ENCODE measurements at regions not wholly inside any gene's neighbourhood (a gene's known extent, or its start where the extent isn't known, plus 50 kb on each side); places are given as distances from the start of the nearest gene placed in this dataset.
"Not testable (repeated sequence)": the region's sequence is repeated elsewhere in the genome, so short reads cannot be mapped to it uniquely, and the experiment has no call there.

- DNase-seq (ENCODE audit: low spot score) = no peak
Measured at GRCh38 chr9:21597284-21597683, 115.2 kb upstream of the IFNE start.

- no peak for DNase-seq (ENCODE audit: low spot score)
Measured at GRCh38 chr9:21598749-21599148, 116.6 kb upstream of the IFNE start.

- DNase-seq (ENCODE audit: low spot score) = peak; percentile 3
Measured at GRCh38 chr9:21605489-21605931, 123.4 kb upstream of the IFNE start.

- DNase-seq (ENCODE audit: low spot score) = no peak
Measured at GRCh38 chr9:21607576-21607975, 125.5 kb upstream of the IFNE start.

- no peak for DNase-seq (ENCODE audit: low spot score)
Measured at GRCh38 chr9:21608200-21608599, 126.1 kb upstream of the IFNE start.

- no peak for DNase-seq (ENCODE audit: low spot score)
Measured at GRCh38 chr9:21609506-21609905, 127.4 kb upstream of the IFNE start.

- no peak for DNase-seq (ENCODE audit: low spot score)
Measured at GRCh38 chr9:21611891-21612290, 129.8 kb upstream of the IFNE start.

GRCh38 chr9:21615018-21615417, 132.9 kb upstream of the IFNE start:
- DNase-seq (ENCODE audit: low spot score) = no peak

GRCh38 chr9:21615446-21615845, 133.3 kb upstream of the IFNE start:
- no peak for DNase-seq (ENCODE audit: low spot score)

GRCh38 chr9:21616082-21616778, 134.1 kb upstream of the IFNE start:
- DNase-seq (ENCODE audit: low spot score) = no peak

GRCh38 chr9:21624675-21625644, 142.8 kb upstream of the IFNE start:
- no peak for DNase-seq (ENCODE audit: low spot score)

- no peak for DNase-seq (ENCODE audit: low spot score)
Measured at GRCh38 chr9:21626493-21626892, 144.4 kb upstream of the IFNE start.

GRCh38 chr9:21628954-21629353, 146.8 kb upstream of the IFNE start:
- DNase-seq (ENCODE audit: low spot score) = not testable (repeated sequence)

GRCh38 chr9:21634951-21635350, 152.8 kb upstream of the IFNE start:
- no peak for DNase-seq (ENCODE audit: low spot score)

- no peak for DNase-seq (ENCODE audit: low spot score)
Measured at GRCh38 chr9:21638104-21638503, 156.0 kb upstream of the IFNE start.

GRCh38 chr9:21653091-21653490, 149.3 kb upstream of the MTAP start:
- DNase-seq (ENCODE audit: low spot score) = no peak

GRCh38 chr9:21653589-21653988, 148.8 kb upstream of the MTAP start:
- no peak for DNase-seq (ENCODE audit: low spot score)

- DNase-seq (ENCODE audit: low spot score) = peak; percentile 4
Measured at GRCh38 chr9:21656776-21657674, 145.4 kb upstream of the MTAP start.

- no peak for DNase-seq (ENCODE audit: low spot score)
Measured at GRCh38 chr9:21657966-21658667, 144.3 kb upstream of the MTAP start.

- no peak for DNase-seq (ENCODE audit: low spot score)
Measured at GRCh38 chr9:21660976-21661375, 141.5 kb upstream of the MTAP start.

- DNase-seq (ENCODE audit: low spot score) = no peak
Measured at GRCh38 chr9:21661626-21662025, 140.8 kb upstream of the MTAP start.
